Right atrium auricular region (tissue), 2 donors: ENCODE measurements at regions not wholly inside any gene's neighbourhood (a gene's known extent, or its start where the extent isn't known, plus 50 kb on each side); places are given as distances from the start of the nearest gene placed in this dataset.

Source experiments
- DNase-seq: peaks from one replicate; pipeline ENCODE4 v3.0.0-alpha.2; 2019; ENCODE audit warnings: low spot score
- H3K27ac ChIP-seq, 2 donors: fragments of 200-600 bp; sonication (generic); 1 replicate in 1 of 2; 2 replicates in 1 of 2; pipeline ENCODE4 v1.5.1; 2016 to 2019
- H3K27me3 ChIP-seq, 2 donors: fragments of 200-600 bp; sonication (generic); one replicate each; pipeline versions ENCODE4 v1.5.1 to v1.6.0; 2017 to 2019
- H3K36me3 ChIP-seq: fragments of 200-600 bp; sonication (generic); one replicate; pipeline ENCODE4 v1.5.1; 2016
- H3K4me1 ChIP-seq, 2 donors: fragments of 200-600 bp; sonication (generic); one replicate each; pipeline versions ENCODE4 v1.5.1 to v1.6.0; 2017 to 2019
- H3K4me3 ChIP-seq, 2 donors: fragments of 200-600 bp; sonication (generic); 1 replicate in 1 of 2; 2 replicates in 1 of 2; pipeline ENCODE4 v1.5.1; 2017 to 2019; ENCODE audit warnings: mild to moderate bottlenecking in 1 of 2, moderate library complexity in 1 of 2
- H3K9me3 ChIP-seq, 2 donors: fragments of 200-600 bp; sonication (generic); one replicate each; pipeline ENCODE4 v1.5.1; 2019
- TF ChIP-seq, protein P1 (sequence below), 2 donors: fragments of 200-600 bp; sonication (generic); IDR thresholded peaks; one replicate each; pipeline ENCODE4 v1.5.1; 2019; ENCODE audit warnings: antibody characterized with exemption in 2 of 2

DNA sequence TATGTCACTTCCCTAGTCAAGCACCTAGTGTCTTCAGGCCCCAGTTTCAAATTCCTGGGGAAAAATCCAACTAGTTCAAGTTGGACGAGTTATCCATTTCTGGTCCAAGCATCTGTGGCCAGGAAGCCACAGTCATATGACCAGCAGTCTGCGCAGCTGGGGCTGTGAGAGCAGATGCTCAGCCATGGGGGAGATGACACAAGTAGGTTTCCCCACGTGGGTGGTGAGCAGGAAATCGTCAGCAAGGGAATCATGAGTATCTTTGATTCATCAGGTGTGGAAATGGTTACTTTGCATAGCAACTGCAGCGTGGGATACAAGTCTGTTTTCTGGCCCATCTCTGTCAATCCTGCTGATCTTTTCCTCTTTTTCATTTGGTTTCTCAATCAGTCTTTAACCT, 185.3 kb downstream of the C11orf91 start:
- Histone ChIP-seq H3K4me1 (no peaks in the 10 kb centered on the region), H3K36me3 (no peaks in the 10 kb centered on the region), H3K4me3 (no peak overlapping the region), H3K27ac (no peak overlapping the region), H3K27me3 (no peaks in the 10 kb centered on the region), H3K9me3 (no peaks in the 10 kb centered on the region)
- TF ChIP-seq, protein P1, sequence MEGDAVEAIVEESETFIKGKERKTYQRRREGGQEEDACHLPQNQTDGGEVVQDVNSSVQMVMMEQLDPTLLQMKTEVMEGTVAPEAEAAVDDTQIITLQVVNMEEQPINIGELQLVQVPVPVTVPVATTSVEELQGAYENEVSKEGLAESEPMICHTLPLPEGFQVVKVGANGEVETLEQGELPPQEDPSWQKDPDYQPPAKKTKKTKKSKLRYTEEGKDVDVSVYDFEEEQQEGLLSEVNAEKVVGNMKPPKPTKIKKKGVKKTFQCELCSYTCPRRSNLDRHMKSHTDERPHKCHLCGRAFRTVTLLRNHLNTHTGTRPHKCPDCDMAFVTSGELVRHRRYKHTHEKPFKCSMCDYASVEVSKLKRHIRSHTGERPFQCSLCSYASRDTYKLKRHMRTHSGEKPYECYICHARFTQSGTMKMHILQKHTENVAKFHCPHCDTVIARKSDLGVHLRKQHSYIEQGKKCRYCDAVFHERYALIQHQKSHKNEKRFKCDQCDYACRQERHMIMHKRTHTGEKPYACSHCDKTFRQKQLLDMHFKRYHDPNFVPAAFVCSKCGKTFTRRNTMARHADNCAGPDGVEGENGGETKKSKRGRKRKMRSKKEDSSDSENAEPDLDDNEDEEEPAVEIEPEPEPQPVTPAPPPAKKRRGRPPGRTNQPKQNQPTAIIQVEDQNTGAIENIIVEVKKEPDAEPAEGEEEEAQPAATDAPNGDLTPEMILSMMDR (IDR thresholded peaks at IDR 0.05): no peak
- no peak for DNase-seq

DNA sequence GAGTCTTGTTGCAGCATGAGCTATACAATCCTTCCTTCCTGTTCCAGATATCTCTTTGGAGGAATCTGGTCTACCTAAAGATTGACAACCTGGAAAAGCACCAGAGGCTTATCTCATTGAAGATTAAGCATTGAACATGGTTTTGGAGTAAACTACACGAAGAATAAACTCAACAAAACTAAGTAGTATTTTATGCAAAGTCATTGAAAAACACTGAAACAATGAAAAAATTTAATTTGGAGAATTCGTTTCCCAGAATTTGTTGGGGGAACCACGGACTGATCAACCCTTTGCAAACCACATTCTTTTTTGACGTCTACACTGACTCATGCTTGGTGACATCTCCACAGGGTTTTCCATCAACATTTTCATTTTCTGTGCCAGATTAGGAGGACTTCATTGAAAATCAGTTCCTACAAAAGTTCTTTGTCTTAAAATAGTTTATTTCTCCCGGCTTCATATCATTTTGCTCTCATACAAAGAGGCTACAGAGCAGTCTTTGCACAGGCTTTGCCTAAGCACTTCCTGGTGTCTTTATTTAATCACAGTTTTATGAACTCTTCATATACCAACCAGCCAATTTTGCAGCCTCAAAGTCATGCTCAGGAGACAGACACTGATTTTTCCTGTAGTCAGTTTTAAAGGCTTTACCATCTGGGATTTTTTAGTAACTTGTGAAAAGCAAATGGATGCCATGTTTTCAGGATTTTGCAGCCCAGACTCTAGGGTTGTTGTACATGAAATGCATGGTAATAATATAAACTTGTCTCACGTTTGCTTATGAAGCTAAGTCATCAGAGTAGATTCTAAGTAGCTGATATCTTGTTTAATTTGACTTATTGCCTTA, 186.3 kb downstream of the C11orf91 start:
- H3K4me3 ChIP-seq: no peak overlapping the region
- DNase-seq: no peak
- no peaks in the 10 kb centered on the region for H3K9me3 ChIP-seq
- H3K27me3 ChIP-seq: no peaks in the 10 kb centered on the region
- no peaks in the 10 kb centered on the region for H3K36me3 ChIP-seq
- no peaks in the 10 kb centered on the region for H3K4me1 ChIP-seq
- TF ChIP-seq, protein P1 (IDR thresholded peaks at IDR 0.05): no peak
- H3K27ac ChIP-seq: no peak overlapping the region

DNA sequence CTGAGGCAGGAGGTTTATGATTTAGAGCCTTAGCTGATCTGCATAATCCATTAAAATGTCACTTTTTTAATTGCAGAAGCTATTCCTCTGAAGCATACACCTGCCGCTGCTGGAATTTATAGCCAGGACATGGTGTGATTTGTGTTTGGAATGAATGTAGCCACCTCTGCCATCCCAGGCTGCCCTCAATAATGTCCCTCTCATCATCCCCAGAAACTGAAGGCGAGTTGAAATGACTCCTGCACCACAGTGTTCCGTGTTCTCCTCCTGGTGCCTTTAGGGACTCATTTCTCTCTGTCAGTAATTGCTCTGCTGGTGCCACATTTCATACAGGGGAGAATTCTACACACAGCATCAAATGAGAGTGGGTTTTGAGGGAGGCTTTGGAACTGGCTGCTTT, 191.0 kb downstream of the C11orf91 start:
- H3K9me3 ChIP-seq: no peaks in the 10 kb centered on the region
- no peak overlapping the region for H3K27ac ChIP-seq
- H3K36me3 ChIP-seq: no peaks in the 10 kb centered on the region
- TF ChIP-seq, protein P1 (IDR thresholded peaks at IDR 0.05): no peak
- H3K27me3 ChIP-seq: no peaks in the 10 kb centered on the region
- H3K4me3 ChIP-seq: no peak overlapping the region
- H3K4me1 ChIP-seq: no peaks in the 10 kb centered on the region
- DNase-seq: no peak

DNA sequence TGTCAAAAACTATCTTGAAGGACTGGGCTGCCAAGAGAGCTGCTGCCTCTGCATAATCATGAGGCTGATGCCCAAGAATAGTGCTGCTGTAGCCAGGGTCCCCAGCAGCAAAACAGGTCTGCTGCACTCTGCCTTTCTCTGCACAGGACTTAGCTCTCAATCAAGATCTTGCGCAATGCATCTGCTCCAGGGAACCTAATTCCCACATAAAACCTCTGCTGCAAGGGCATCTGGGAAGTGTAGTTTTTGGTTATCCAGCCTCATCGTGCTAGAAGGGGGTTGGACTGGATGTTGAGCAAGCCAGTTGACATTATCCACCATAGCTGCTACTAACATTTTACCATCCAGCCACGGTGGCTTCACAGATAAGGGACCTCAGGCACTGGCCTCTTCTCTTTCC, 192.7 kb downstream of the C11orf91 start:
- TF ChIP-seq, protein P1 (IDR thresholded peaks at IDR 0.05): no peak
- Histone ChIP-seq H3K27ac (no peak overlapping the region), H3K36me3 (no peaks in the 10 kb centered on the region), H3K4me3 (no peak overlapping the region), H3K27me3 (no peaks in the 10 kb centered on the region), H3K9me3 (no peaks in the 10 kb centered on the region), H3K4me1 (no peaks in the 10 kb centered on the region)
- DNase-seq: no peak

DNA sequence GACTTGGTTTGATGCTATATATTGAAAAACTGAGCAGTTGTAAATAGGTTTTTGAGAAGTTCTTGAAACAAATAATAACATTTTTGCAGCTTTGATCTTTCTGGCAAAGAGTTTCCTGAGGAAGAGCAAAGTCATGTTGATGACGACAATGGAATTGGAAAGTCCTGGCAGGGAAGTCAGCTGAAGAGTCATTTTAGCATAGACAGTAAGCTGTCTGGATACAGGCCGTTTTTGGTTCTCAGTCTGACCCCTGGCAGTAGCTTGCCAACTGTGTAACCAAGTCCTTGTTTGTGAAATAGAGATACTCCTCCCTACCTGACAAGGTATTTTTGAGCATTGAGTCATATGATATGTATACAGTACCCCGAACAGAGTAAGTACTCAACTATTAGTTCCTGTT, 193.3 kb downstream of the C11orf91 start:
- no peak for DNase-seq
- H3K9me3 ChIP-seq: no peaks in the 10 kb centered on the region
- no peaks in the 10 kb centered on the region for H3K27me3 ChIP-seq
- TF ChIP-seq, protein P1 (IDR thresholded peaks at IDR 0.05): no peak
- no peak overlapping the region for H3K27ac ChIP-seq
- no peaks in the 10 kb centered on the region for H3K36me3 ChIP-seq
- no peaks in the 10 kb centered on the region for H3K4me1 ChIP-seq
- H3K4me3 ChIP-seq: no peak overlapping the region

DNA sequence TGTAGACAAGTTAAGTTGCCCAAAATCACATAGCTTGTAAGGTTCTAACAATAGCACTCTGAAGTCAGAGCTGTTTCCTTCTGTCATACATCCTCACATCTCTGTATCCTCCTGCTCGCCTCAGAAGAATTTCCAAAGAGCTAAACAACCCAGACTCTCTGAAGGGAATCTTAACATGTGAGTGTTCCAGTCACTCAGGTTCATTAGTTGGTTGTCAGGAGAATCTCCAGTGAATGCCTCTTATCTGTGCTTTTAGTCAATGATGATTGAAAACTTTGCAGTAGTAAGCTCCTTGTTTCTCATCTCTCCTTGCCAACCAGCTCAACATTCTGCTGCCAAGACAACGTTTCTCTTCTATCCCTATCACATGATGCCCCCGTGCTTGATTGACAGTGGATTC, 195.5 kb downstream of the C11orf91 start:
- Histone ChIP-seq H3K4me3 (no peak overlapping the region), H3K4me1 (no peaks in the 10 kb centered on the region), H3K27ac (no peak overlapping the region), H3K9me3 (no peaks in the 10 kb centered on the region), H3K27me3 (no peaks in the 10 kb centered on the region), H3K36me3 (no peaks in the 10 kb centered on the region)
- TF ChIP-seq, protein P1 (IDR thresholded peaks at IDR 0.05): no peak
- no peak for DNase-seq
